ENCODE measurements at regions not wholly inside any gene's neighbourhood (a gene's known extent, or its start where the extent isn't known, plus 50 kb on each side); places are given as distances from the start of the nearest gene placed in this dataset.
A peak's percentile ranks its signal among the peaks of the same experiment; 100 is the strongest.

GRCh38 chr5:57042524-57042931 is 90.6 kb upstream of the MIER3 start (continued):
- TF ChIP-seq, protein P1, sequence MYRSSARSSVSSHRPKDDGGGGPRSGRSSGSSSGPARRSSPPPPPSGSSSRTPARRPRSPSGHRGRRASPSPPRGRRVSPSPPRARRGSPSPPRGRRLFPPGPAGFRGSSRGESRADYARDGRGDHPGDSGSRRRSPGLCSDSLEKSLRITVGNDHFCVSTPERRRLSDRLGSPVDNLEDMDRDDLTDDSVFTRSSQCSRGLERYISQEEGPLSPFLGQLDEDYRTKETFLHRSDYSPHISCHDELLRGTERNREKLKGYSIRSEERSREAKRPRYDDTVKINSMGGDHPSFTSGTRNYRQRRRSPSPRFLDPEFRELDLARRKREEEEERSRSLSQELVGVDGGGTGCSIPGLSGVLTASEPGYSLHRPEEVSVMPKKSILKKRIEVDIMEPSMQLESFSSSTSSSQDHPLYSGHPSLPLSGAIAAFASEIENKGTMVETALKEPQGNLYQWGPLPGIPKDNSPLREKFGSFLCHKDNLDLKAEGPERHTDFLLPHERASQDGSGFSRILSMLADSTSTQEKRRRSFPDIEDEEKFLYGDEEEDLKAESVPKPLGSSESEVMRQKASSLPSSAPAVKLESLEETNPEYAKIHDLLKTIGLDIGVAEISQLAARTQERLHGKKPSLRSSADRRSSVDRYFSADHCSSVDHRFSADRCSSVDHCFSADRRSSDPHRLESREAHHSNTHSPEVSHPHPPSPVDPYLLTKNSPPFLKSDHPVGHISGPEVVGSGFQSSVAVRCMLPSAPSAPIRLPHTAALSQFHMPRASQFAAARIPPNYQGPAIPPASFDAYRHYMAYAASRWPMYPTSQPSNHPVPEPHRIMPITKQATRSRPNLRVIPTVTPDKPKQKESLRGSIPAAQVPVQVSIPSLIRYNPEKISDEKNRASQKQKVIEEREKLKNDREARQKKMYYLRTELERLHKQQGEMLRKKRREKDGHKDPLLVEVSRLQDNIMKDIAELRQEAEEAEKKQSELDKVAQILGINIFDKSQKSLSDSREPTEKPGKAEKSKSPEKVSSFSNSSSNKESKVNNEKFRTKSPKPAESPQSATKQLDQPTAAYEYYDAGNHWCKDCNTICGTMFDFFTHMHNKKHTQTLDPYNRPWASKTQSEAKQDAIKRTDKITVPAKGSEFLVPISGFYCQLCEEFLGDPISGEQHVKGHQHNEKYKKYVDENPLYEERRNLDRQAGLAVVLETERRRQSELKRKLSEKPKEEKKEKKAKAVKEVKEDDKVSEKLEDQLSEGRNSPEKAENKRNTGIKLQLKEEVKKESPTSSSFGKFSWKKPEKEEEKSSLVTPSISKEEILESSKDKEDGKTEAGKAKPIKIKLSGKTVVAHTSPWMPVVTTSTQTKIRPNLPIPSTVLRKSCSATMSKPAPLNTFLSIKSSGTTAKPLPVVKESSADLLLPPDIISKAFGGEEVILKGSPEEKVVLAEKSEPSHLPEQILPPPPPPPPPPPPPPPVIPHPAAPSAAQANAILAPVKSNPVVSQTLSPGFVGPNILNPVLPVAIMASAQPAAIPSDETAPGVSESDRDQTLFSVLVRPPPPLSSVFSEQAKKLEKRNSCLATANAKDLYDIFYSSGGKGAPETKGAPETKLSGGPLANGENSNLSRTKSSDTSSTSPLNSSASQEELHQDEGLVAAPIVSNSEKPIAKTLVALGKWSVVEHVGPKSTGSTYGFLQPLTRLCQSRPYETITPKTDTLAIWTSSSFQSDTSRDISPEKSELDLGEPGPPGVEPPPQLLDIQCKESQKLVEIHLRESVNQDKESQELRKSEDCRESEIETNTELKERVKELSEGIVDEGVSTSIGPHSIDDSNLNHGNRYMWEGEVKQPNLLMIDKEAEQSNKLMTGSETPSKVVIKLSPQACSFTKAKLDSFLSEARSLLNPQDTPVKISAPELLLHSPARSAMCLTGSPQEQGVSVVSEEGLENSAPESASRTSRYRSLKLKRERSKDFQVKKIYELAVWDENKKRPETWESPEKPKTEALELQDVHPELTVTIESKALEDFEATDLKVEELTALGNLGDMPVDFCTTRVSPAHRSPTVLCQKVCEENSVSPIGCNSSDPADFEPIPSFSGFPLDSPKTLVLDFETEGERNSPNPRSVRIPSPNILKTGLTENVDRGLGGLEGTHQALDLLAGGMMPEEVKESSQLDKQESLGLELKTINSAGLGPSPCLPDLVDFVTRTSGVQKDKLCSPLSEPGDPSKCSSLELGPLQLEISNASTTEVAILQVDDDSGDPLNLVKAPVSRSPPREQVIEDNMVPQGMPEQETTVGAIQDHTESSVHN (IDR thresholded peaks at IDR 0.05; ENCODE audit: borderline replicate concordance in 1 of 2, low read depth in 1 of 2): peak in 1 of 2 experiments; percentile 80; a peak in 1 of 4 replicates
- TF ChIP-seq MYNN (IDR thresholded peaks at IDR 0.05) (no peak), MYNN (CRISPR knock-in tag; IDR thresholded peaks at IDR 0.05) (no peak), SMARCC2 (IDR thresholded peaks at IDR 0.05; ENCODE audit: low read depth) (peak; percentile 70; the same call in 1 of the 2 replicates), MAFK (IDR thresholded peaks at IDR 0.05; ENCODE audit: low read length) (no peak), ZC3H8 (IDR thresholded peaks at IDR 0.05) (no peak), ZBTB40 (IDR thresholded peaks at IDR 0.05) (no peak), ZBTB40 (CRISPR knock-in tag; IDR thresholded peaks at IDR 0.05) (no peak)
